ENCODE measurements at regions not wholly inside any gene's neighbourhood (a gene's known extent, or its start where the extent isn't known, plus 50 kb on each side); places are given as distances from the start of the nearest gene placed in this dataset.

- intact Hi-C loops (cut with micrococcal nuclease), result no loop called here
- ChIA-PET CTCF (no interaction called here), POLR2A (no interaction called here)
- Histone ChIP-seq H3K27me3 (replicated peaks in 1 of 4; ENCODE audit: control extremely low read depth in 1 of 4, control insufficient read depth in 3 of 4, insufficient read depth in 4 of 4, low read length in 3 of 4) (peaks cover 0 to 5% (median 1%) of the 10 kb centered on the region in 4 experiments), H4K20me1 (ENCODE audit: control insufficient read depth, insufficient read depth, low read length, poor library complexity, severe bottlenecking) (no peaks in the 10 kb centered on the region), H3K4me3 (ENCODE audit: control extremely low read depth in 1 of 5, extremely low read depth in 1 of 5, insufficient read depth in 1 of 5, low read depth in 2 of 5, low read length in 4 of 5) (no peak overlapping the region), H3K4me1 (ENCODE audit: control insufficient read depth in 2 of 2, insufficient read depth in 2 of 2, low read length in 2 of 2) (no peaks in the 10 kb centered on the region), H3K4me2 (replicated peaks; ENCODE audit: low read depth, low read length, poor library complexity, severe bottlenecking) (no peak overlapping the region), H3K36me3 (replicated peaks in 1 of 2; ENCODE audit: control extremely low read depth in 1 of 2, control insufficient read depth in 1 of 2, extremely low read depth in 1 of 2, insufficient read depth in 2 of 2, low read length in 1 of 2) (no peaks in the 10 kb centered on the region), H3K9me3 (ENCODE audit: control extremely low read depth in 1 of 3, control insufficient read depth in 2 of 3, insufficient read depth in 1 of 3, low read length in 2 of 3) (no peaks in the 10 kb centered on the region), H3K79me2 (ENCODE audit: control insufficient read depth, insufficient read depth, low read length) (no peaks in the 10 kb centered on the region), H3K9ac (ENCODE audit: low read length) (no peak overlapping the region), H3K27ac (ENCODE audit: low read length in 2 of 2) (no peak overlapping the region), H2AFZ (ENCODE audit: insufficient read depth, low read depth, low read length, poor library complexity, severe bottlenecking) (no peak overlapping the region)
- no peaks in the 10 kb centered on the region for H3K9me3 Mint-ChIP-seq (ENCODE audit: insufficient read depth)
- TF ChIP-seq EZH2 (IDR thresholded peaks at IDR 0.05; ENCODE audit: borderline replicate concordance, insufficient read depth, low read depth, low read length, poor library complexity, severe bottlenecking), result no peak
- TF ChIP-seq CTCF (IDR thresholded peaks at IDR 0.05), result no peak
- no peaks in the 10 kb centered on the region for H3K4me1 Mint-ChIP-seq
- ATAC-seq (ENCODE audit: low read depth), result no peak
- peaks cover 21% of the 10 kb centered on the region for H3K27me3 Mint-ChIP-seq
- no peak overlapping the region for H3K27ac Mint-ChIP-seq
- no peak overlapping the region for H3K4me3 Mint-ChIP-seq
- WGBS (ENCODE audit: insufficient coverage), result 66% methylated on average over 9 of the region's 9 CpGs
- DNase-seq, result no peak
Measured at GRCh38 chr17:73932216-73932749, 271.2 kb upstream of the RPL38 start.

GRCh38 chr17:73933164-73933766 lies 270.2 kb upstream of the RPL38 start:
- no peaks in the 10 kb centered on the region for H3K79me2 ChIP-seq (ENCODE audit: control insufficient read depth, insufficient read depth, low read length)
- H4K20me1 ChIP-seq (ENCODE audit: control insufficient read depth, insufficient read depth, low read length, poor library complexity, severe bottlenecking), result no peaks in the 10 kb centered on the region
- H3K36me3 ChIP-seq (replicated peaks in 1 of 2; ENCODE audit: control extremely low read depth in 1 of 2, control insufficient read depth in 1 of 2, extremely low read depth in 1 of 2, insufficient read depth in 2 of 2, low read length in 1 of 2), result no peaks in the 10 kb centered on the region
- 79% methylated on average over 7 of the region's 8 CpGs for WGBS (ENCODE audit: insufficient coverage)
- H3K4me1 ChIP-seq (ENCODE audit: control insufficient read depth in 2 of 2, insufficient read depth in 2 of 2, low read length in 2 of 2), result no peaks in the 10 kb centered on the region
- CTCF ChIA-PET, result no interaction called here
- Mint-ChIP-seq H3K4me1 (no peaks in the 10 kb centered on the region), H3K27ac (no peak overlapping the region), H3K9me3 (ENCODE audit: insufficient read depth) (no peaks in the 10 kb centered on the region), H3K27me3 (peaks cover 20% of the 10 kb centered on the region), H3K4me3 (no peak overlapping the region)
- H3K4me2 ChIP-seq (replicated peaks; ENCODE audit: low read depth, low read length, poor library complexity, severe bottlenecking), result no peak overlapping the region
- intact Hi-C loops (cut with micrococcal nuclease), result no loop called here
- no peak overlapping the region for H3K4me3 ChIP-seq (ENCODE audit: control extremely low read depth in 1 of 5, extremely low read depth in 1 of 5, insufficient read depth in 1 of 5, low read depth in 2 of 5, low read length in 4 of 5)
- H3K9me3 ChIP-seq (ENCODE audit: control extremely low read depth in 1 of 3, control insufficient read depth in 2 of 3, insufficient read depth in 1 of 3, low read length in 2 of 3), result no peaks in the 10 kb centered on the region
- TF ChIP-seq CTCF (IDR thresholded peaks at IDR 0.05) (no peak), EZH2 (IDR thresholded peaks at IDR 0.05; ENCODE audit: borderline replicate concordance, insufficient read depth, low read depth, low read length, poor library complexity, severe bottlenecking) (no peak)
- DNase-seq (no peak), ATAC-seq (ENCODE audit: low read depth) (no peak)
- H3K27ac ChIP-seq (ENCODE audit: low read length in 2 of 2), result no peak overlapping the region
- H3K27me3 ChIP-seq (replicated peaks in 1 of 4; ENCODE audit: control extremely low read depth in 1 of 4, control insufficient read depth in 3 of 4, insufficient read depth in 4 of 4, low read length in 3 of 4), result peaks cover 0 to 5% (median 1%) of the 10 kb centered on the region in 4 experiments
- H2AFZ ChIP-seq (ENCODE audit: insufficient read depth, low read depth, low read length, poor library complexity, severe bottlenecking), result no peak overlapping the region
- H3K9ac ChIP-seq (ENCODE audit: low read length), result no peak overlapping the region
- POLR2A ChIA-PET, result no interaction called here

All from B cell (primary cell).